Activated T-cell treated with anti-CD3 and anti-CD28 coated beads, Interleukin-2, amount 50 U/mL, for 1 hour (primary cell): ENCODE measurements at regions not wholly inside any gene's neighbourhood (a gene's known extent, or its start where the extent isn't known, plus 50 kb on each side); places are given as distances from the start of the nearest gene placed in this dataset.

Source experiments
- DNase-seq: peaks from one replicate; pipeline ENCODE4 v3.0.0-alpha.2; 2020

DNA sequence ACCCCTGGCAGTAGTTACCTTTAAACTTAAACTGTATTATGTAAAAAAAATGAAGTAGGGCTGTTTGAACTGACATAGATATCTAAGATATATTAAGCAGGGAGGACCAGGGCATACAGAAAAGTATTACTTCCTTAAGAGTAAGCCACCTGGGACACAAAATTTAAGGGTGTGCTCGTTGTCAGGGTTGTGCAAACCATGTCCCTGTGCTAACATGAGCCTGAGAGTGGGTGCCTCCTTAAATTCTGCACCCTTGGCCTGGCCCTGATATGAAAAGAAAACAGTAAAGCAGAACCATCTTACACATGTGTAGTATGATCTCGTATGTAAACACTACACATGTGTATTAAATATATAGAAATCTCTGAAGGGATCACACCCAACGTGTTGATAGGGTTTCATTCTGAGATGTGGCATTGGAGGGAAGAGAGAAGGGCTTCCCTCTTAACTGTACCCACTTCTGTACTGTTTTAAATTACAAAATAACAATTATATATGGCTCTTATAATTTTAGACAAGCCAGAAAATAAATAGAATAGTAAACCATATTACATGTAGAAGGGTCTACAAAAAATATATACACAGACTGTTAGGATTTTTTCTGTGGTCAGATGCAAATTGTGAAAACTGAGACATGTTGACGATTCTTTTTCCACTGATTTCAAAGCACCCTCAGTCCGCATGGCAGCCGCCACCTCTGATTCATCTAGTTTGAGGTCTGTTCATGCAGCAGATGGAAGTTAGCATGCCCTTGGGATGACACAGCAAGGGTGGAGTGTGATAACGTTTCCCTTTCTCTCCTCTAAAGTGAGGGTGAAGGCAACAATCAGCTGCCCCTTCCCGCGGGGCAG, 400.8 kb upstream of the PROK2 start:
- DNase-seq: no peak

DNA sequence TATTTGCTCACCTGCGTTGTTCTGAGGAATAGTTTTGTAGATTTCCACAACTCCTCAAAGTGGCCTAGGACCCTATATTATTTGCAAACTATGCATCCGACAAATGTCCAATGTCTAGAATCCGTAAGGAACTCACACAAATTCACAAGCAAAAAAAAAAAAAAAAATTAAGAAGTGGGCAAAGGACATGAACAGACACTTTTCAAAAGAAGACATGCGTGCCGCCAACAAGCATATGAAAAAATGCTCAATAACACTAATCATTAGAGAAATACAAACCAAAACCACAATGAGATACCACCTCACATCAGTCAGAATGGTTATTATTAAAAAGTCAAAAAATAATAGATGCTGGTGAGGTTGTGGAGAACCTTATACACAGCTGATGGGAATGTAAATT, 398.5 kb upstream of the PROK2 start:
- DNase-seq: no peak

DNA sequence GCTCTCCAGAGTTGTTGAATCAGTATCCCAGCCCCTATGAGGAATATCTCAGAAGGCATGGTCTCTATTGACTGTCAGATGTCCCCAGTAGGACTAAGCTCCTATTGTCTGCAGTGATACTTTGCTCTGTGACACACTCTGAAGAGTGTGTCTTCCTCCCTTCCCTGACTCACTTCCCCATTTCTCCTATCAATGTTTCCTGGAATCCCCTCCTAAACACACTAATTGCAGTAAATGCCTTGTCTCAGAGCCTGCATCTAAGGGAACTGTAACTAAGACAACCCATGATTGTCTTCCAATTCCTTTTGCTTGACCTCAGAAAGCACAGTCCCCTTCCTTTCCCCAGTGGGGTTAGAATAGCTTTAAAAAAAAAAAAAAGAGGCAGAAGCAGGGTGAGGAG, 397.3 kb upstream of the PROK2 start:
- DNase-seq: no peak

DNA sequence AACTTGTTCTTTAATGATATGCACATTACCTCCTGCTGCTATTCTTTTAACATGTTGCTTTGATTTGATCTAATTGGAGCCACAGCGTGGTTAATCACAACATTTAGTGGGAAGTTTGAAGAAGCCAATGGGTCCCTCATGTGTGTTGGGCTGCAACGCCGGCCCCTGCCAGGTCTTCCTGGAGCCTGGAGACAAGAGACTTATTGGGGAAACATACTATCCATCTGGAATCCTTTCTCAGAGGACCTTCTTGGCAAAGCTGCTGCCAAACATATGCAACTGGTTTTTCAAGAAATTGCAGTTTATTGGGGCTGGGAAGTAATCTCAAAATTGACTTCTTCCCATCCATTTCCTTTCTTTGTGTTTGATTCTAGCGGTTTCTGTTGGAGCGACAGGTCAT, 396.3 kb upstream of the PROK2 start:
- no peak for DNase-seq

DNA sequence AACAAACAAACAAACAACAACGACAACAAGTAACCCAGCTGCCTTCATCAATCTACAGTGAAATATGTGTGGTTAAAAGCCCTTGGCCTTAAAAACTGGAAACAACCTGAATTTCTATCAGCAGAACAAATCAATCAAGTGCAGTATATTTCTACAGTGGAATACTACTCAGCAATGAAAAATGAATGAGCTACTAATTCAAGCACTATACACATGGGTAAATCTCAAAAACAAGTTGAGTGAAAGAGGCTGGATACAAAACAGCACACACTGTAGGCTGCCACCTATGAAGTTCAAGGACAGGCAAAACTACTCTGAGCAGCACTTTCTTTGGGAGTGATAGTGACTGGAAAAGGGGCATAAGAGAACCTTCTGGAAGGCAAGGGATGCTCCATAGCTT, 395.5 kb upstream of the PROK2 start:
- no peak for DNase-seq

DNA sequence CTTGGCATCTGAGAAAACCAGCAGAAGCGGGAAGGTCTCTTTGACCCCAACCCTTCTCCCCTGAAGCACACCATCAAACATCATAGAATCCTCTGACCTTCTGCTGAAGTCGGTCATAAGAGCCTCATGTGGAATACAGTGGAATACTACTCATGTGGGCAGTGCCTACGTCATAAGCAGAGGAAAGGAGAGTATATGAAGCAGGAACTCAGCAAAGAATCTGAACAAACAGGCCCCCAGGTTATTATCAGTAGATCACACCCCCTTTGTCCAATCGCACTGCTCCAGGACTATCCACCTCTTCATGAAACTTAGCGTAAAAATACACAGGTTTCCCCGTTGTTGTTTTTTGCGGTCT, 394.1 kb upstream of the PROK2 start:
- DNase-seq: no peak

DNA sequence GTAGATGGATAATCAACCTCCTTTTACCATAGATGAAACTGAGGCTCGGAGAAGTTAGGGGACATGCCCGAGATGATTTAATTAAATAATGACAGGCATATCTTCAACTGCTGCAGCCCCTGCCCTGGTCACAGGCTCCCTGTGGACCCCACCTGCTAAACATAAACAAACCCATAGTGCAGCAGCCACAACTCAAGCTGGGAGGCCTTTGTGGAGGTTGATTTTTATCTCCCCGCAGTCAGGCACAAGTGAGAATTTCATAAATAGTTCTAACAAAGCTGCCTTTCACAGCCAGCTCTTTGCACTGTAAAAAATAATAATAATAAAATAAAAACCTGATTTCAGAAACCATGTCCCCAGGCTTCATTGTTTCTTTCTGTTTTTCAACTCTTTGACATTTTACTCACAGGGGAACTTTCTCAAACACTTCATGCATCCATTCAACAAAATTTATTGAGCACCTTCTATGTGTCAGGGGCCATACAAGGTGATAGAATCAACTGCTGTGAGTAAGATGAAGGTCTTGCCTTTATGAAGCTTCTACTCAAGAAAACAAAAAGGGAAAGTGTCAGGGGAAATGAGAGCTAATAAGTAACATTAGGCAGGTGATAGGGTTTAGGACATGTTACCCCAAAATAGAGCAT, 393.6 kb upstream of the PROK2 start:
- DNase-seq: no peak

DNA sequence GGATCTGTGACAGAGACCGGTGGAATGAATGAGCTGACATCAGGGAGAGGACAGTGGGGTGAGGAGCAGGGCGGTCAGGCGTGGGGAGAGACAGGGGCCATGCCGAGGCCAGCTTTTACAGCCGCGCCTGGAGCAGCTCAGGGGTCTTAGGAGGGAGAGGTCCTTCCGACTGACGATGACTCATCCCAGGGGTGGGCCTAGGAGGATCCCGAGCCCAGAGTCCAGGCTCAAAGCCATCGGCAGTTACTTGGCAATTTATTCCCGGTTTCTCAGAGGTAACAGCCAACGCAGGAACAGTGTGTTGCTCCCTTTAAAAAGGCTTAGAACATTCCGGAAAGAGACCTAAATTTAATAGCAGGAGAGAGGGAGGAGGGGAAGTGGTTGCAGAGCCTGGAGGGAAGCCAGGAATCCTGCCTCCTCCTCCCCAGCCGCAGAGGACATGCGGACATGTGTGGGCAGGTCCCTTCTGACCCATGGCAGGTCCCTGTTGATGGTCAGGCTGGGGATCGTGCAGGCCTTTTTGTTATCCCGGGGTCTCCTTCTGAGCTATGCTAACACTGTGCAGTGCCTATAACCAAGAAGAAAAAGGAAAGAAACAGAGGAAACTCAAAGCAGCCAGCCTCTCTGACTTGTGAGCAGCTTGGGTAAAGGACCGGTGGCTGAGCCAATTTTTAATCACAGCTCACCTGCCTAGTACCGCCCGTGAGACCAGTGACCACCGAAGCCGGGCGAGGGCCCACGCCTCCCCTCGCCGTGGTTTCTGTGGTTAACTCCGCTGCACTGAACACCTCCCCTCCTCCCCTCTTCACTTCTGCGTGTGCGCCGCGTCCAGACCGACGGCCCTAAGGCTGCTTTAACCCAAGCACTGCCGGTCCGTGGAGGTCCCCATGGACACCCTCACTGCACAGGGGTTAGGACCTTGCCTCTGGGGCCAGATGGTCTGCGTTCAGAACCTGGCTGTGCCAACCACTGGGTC, 392.4 kb upstream of the PROK2 start:
- DNase-seq: no peak

DNA sequence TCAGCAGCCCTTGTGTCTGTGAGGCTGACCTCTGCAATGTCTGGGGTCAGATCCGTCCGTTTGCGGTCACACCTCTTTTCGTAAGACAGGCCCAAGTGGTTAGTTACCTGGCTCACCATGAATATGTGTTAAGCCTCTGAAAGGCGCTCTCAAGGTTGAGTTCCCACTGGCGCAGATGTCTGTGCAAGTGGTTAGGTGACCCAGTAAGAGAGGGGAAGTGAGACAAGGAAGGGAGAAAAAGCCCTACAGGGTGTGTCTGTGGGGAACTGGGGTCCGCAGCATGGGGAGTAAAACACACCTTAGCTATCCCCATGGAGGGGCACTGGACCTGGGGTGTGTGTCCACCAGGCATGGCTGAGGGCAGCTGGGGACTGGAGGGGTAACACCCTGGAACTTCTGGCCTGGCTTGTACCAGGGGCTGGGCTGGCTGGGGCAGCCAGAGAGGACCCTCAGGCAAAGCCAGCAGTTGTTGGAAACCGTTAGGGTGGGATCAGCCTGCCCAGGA, 391.6 kb upstream of the PROK2 start:
- no peak for DNase-seq

DNA sequence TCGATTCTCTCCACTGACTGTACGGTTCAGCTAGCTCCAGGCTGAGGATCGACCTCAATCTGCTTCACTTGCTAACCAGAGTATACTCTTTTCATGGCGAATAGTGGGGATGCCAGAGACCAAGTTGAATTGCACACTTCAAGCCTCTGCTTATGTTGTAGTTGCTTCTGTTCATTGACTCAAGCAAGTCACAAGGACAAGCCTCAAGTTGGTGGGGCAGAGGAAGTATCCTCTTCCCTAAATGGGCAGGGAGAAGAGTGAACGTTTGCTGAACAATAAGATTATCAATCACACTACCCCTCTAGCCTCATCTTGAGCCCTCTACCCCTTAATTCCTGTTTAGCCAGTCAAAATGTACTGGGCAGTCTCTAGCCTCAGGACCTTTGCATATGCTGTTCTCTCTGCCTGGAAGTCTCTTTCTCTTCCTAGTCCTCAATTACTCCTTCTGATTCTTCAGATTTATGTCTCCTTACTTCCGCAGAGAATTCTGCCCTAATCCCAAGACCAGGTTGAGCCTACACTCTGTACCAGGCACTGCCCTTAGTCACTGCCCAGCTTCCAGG, 390.4 kb upstream of the PROK2 start:
- no peak for DNase-seq

DNA sequence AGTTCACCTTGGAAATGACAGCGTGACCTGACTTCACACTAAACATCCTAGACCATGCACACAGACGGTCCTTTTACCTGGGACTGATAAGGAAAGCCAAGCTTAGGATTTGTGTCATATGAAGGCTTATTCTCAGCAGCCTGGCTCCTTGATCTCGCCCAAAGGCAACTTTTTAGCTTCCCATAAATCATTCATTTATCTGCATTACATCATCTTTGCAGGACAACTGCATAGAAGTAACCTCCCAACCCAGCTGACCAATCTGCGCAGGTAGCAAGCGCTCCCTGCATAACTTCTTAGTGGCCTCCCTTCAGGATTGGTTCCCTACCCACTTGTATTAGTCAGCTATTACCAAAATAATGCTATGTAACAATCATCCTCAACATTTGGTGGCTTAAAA, 389.9 kb upstream of the PROK2 start:
- no peak for DNase-seq

DNA sequence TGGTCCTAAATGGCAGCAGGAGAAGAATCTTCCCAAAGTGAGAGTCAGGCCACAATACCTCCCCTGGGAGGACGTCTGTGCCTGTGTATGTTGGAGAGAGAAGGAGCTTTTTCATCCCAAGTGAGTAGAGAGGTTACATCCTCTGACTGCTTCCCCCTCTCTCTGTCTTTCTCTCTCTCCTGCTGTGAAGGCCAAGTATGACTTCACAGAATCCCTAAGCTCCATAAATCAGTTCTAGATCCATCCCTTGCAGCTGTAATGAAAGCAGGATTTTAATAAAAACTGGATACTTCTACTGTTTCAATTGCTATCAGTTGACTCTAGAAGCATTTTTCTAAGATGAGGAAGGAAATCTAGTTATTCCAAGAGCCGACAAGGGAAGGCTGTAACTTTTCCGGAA, 389.1 kb upstream of the PROK2 start:
- DNase-seq: no peak

DNA sequence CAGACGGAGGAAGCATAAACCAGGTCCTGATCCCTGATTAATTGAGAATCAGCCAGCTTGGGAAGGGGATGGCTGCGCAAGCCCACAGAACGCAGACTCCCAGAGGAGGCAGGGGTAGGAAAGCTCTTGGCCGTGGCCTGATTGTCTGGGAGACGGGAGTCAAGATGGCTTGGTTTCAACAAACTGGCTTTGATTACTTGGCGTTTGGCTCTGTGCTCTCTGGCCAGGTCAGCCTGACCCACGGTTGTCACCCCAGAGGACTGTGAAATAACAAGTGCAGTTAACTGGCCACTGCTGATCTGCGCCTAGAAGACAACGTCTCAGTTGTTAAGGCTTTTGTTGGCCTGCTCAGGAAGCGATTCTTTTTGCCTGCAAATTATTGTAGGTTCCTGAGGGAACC, 387.0 kb upstream of the PROK2 start:
- DNase-seq: no peak

DNA sequence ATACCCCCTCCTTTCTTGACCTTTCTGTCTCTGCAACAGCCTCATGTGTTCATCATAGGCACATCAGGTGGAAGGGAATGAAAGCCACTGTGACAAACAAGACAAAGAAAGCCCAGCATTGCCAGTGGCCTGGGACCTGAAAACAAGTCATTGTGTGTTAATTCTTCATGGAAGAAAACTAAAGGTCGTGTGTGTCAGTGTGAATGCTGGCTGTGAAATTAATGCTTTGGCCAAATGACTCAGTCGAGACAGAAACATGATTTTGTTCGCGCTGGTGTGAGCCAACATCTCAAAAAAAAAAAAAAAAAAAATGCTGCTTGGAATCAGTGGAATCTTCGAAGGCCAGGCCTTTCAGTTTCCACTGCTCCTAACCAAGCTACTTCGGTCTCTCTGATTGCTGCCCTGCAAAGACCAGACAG, 386.5 kb upstream of the PROK2 start:
- no peak for DNase-seq

DNA sequence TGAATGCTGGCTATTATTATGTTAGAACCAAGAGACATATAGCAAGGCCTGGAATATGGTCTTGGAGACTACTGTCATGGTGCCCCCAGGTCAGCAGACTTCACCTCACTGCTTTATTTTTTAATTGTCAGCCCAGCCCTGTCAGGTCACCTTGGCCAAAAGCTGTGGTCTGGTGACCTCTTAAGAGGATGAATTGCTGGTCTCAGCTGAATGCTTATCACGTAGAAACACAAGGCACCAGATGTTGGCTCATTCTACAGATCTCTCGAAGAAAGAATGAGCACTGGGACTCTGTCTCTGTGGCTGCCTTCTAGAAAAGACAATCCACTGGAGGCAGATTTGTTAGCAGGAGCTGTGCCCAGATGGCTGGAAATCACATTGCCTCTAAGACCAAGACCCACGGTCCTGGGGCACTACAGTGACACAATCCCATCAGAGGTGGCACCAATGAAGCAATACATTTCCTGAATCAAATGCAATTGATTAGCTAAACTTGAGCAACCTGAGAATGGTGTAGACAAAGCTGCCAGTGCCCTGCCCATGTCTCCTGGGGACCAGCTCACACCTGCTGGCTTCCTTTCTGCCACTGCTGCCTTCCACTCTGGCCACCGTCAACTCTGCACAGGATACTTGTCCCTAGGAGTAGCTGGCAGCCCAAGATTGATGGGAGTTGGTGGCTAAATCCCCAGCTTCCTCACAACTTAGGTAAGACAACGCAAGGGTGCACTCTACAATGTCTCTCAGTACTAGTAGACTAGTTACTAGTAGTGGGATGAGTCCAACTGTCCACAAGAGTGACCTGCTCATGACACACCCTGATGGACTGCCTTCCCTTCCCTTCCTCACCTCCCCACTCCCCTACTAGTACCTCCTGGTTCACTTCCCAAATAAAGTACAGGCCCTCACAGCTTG, 384.9 kb upstream of the PROK2 start:
- DNase-seq: no peak

DNA sequence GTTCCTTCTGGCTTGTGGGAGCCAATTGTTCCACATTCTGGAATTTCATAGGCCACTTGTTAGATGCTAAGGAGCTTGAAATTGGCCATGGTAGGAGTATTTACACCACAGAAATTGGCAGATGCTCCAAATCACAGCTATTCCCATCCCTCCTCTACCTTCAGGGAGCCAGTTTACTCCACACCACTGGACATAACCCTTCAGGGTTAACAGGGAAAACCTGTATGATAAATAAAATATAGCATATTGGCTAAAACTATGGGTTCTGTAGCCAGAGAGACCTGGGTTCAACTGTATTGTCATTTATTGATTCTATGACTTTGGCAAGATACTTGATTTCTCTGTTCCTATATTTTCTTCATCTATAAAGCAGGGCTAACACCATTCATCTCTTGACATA, 384.2 kb upstream of the PROK2 start:
- no peak for DNase-seq

DNA sequence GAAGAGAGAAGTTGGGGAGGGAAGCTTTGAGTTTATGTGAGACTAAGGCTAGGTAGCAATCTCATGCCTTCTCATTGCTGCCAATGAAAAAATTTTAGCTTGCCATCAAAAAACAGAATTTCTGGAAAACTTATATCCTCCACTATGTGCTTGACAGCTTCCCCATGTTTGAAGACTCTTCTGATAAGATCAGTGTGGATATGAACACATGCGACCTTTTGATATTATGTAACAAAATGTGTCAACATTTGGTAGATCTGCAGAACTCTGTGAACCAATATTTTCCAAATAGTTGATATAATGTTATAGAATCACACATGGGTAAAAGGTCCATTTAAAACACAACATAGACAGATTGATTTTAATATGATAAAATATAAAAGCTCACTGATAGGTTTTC, 380.9 kb upstream of the PROK2 start:
- DNase-seq: no peak

DNA sequence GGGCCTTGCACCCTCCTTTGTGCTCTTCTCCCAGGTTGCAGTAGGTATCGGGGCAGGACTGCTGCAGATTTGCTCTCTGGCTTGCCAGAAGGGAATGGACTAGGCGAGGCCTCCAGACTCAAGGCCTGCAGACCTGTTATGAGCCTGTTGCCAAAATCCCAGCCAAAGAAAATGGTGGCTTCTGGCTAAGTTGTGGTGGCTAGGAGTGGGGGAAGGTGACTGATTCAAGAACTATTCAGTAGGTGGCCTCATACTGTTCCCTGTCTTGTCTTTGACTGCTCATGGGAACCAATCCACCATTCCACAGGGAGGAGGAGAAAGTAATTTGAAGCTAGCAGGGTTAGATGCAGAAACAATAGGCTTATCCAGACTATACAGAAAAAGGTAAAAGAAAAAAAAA, 380.4 kb upstream of the PROK2 start:
- no peak for DNase-seq

DNA sequence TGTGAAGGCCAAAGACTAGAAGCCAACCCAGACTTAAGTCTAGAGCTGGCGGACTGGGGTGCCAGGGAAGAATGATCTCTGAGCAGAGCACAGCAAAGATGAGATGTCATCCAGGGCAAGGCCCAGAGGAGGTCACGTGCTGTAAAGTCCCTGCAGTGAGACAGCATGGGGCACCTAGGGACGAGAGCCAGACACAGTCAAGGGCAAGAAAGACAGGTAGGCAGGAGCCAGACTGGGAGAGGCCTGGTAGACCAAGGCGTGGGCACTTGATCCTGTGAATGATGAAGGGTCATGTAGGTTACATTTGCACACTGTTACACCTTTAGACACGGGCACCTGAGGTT, 379.7 kb upstream of the PROK2 start:
- no peak for DNase-seq

DNA sequence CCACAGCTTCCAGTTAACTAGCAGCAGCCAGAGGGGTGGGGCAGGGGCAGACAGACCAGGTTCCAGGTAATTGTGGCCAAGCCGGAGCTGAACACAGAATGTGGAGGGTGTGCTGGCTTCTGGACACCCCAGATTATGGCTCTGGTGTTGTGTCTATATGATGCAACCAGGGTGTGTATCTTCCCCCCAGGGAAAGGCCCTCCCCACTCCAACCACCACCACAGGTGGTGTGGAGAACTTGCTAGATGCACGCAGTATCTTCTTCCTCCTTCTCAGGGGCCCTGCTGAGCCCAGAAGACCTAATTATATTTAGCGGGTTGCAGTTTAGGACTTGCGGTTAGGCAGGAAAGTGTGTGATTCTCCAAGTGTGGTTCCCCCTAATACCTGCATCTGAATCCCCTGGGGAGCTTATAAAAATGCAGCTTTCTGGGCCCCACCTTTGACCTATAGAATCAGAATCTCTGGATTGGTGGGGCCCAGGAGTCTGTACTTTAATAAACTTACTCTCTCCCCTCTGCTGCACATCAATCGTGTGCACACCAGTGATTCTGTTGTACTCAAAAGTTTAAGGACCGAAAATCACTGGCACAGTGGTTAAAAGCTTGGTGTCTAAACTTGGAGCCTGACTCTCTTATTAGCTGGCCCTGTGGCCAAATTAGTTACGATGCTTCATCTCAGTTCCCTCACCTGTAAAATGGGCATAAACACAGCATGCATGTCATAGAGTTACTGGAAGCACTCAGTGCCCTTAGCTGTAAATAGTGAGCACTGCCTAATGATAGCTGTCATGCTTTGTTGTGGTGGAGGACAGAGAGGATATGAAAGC, 379.1 kb upstream of the PROK2 start:
- DNase-seq: no peak

DNA sequence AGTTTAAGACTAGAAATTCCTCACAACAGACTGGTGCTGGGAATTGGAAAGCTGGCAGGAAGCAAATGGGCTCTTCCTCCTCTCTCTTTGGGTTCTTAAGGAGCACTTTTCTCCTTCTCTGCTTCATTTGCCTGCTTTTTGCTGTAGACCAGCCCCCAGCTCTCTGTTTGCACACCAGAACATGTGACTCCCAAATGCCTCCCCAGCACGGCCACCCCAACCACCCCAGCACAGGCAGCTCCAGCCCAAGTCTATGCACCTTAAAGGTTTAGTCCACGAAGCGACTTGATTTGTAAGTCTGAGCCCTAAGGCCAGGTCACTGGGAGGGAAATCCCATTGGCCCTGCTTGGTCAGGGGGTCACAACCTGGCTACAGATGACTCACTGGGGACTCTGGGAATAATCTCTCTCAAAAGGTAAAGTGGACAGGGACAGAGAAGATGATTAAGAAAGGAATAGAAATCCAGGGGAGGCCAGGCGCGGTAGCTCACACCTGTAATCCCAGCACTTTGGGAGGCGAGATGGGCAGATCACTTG, 377.8 kb upstream of the PROK2 start:
- DNase-seq: no peak
